Neural progenitor cell (in vitro differentiated cells): ENCODE measurements at regions not wholly inside any gene's neighbourhood (a gene's known extent, or its start where the extent isn't known, plus 50 kb on each side); places are given as distances from the start of the nearest gene placed in this dataset.

Experiments used
- EZH2 ChIP-seq: fragments of 200-600 bp; sonication (generic); IDR thresholded peaks from 2 replicates; pipeline ENCODE4 v1.6.1; 2017; ENCODE audit warnings: antibody characterized with exemption, mild to moderate bottlenecking, moderate library complexity
- TF ChIP-seq, protein P1 (sequence below): fragments of 200-600 bp; sonication (generic); IDR thresholded peaks from 2 replicates; pipeline ENCODE4 v1.5.1; 2017; ENCODE audit warnings: antibody characterized with exemption, mild to moderate bottlenecking

DNA sequence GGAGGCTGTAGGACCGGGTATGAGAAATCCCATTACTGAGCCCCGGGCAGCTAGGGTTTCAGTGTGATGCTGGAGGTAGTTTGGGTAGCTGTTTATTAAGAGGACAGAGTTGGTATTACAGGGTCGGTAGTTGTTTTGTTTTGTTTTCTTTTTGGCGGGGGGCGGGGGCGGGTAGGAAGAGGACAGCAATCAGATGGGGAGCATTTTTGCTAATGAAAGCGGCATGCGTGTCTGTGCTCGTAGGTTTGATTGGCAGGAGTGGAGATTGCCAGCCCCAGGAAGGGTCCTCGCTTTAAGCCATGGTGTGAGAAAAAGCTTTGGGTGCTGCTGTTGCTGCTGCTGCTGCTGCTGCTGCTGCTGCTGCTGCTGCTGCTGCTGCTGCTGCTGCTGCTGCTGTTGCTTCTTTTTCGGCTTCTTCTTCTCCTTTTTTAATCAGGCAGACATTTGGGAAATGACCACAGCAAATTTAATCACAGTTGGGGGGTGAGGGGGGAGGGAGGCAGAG is 498.5 kb upstream of the ZFHX3 start:
- TF ChIP-seq, protein P1, sequence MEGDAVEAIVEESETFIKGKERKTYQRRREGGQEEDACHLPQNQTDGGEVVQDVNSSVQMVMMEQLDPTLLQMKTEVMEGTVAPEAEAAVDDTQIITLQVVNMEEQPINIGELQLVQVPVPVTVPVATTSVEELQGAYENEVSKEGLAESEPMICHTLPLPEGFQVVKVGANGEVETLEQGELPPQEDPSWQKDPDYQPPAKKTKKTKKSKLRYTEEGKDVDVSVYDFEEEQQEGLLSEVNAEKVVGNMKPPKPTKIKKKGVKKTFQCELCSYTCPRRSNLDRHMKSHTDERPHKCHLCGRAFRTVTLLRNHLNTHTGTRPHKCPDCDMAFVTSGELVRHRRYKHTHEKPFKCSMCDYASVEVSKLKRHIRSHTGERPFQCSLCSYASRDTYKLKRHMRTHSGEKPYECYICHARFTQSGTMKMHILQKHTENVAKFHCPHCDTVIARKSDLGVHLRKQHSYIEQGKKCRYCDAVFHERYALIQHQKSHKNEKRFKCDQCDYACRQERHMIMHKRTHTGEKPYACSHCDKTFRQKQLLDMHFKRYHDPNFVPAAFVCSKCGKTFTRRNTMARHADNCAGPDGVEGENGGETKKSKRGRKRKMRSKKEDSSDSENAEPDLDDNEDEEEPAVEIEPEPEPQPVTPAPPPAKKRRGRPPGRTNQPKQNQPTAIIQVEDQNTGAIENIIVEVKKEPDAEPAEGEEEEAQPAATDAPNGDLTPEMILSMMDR, result no peak
- TF ChIP-seq EZH2, result no peak
